ENCODE measurements at regions not wholly inside any gene's neighbourhood (a gene's known extent, or its start where the extent isn't known, plus 50 kb on each side); places are given as distances from the start of the nearest gene placed in this dataset.

- TF ChIP-seq ISL1 (CRISPR knock-in tag; IDR thresholded peaks at IDR 0.05) (no peak), CSRNP3 (CRISPR knock-in tag; IDR thresholded peaks at IDR 0.05) (no peak), ARNTL (CRISPR knock-in tag; IDR thresholded peaks at IDR 0.05; ENCODE audit: borderline replicate concordance, low read depth) (no peak), PPARA (CRISPR knock-in tag; IDR thresholded peaks at IDR 0.05; ENCODE audit: borderline replicate concordance) (no peak), RARB (CRISPR knock-in tag; IDR thresholded peaks at IDR 0.05) (no peak)
- ATAC-seq, result no peak
These were observed 118.2 kb upstream of the GSC start for GRCh38 chr14:94888121-94888520.

- ATAC-seq, result no peak
- TF ChIP-seq BACH2 (CRISPR knock-in tag; IDR thresholded peaks at IDR 0.05; ENCODE audit: borderline replicate concordance), result no peak
- TF ChIP-seq TSHZ2 (CRISPR knock-in tag; IDR thresholded peaks at IDR 0.05), result no peak
- TF ChIP-seq CSRNP3 (CRISPR knock-in tag; IDR thresholded peaks at IDR 0.05), result no peak
- no peak for TF ChIP-seq PPARA (CRISPR knock-in tag; IDR thresholded peaks at IDR 0.05; ENCODE audit: borderline replicate concordance)
- no peak for TF ChIP-seq OSR1 (CRISPR knock-in tag; IDR thresholded peaks at IDR 0.05)
- no peak for TF ChIP-seq POU6F1 (CRISPR knock-in tag; IDR thresholded peaks at IDR 0.05; ENCODE audit: borderline replicate concordance, low read depth)
- TF ChIP-seq TCF4 (CRISPR knock-in tag; IDR thresholded peaks at IDR 0.05; ENCODE audit: borderline replicate concordance), result no peak
- TF ChIP-seq RARB (CRISPR knock-in tag; IDR thresholded peaks at IDR 0.05), result no peak
- TF ChIP-seq TOX (CRISPR knock-in tag; IDR thresholded peaks at IDR 0.05; ENCODE audit: borderline replicate concordance), result no peak
- TF ChIP-seq CREB5 (CRISPR knock-in tag; IDR thresholded peaks at IDR 0.05; ENCODE audit: low read depth), result no peak
- no peak for TF ChIP-seq ZNF8 (CRISPR knock-in tag; IDR thresholded peaks at IDR 0.05)
- no peak for TF ChIP-seq ESRRG (CRISPR knock-in tag; IDR thresholded peaks at IDR 0.05)
These were observed 117.7 kb upstream of the GSC start for GRCh38 chr14:94887591-94887990.

- ATAC-seq, result no peak
- TF ChIP-seq ZNF8 (CRISPR knock-in tag; IDR thresholded peaks at IDR 0.05), result no peak
- TF ChIP-seq RARB (CRISPR knock-in tag; IDR thresholded peaks at IDR 0.05), result no peak
- TF ChIP-seq GLIS3 (CRISPR knock-in tag; IDR thresholded peaks at IDR 0.05), result no peak
- TF ChIP-seq BACH2 (CRISPR knock-in tag; IDR thresholded peaks at IDR 0.05; ENCODE audit: borderline replicate concordance), result no peak
- no peak for TF ChIP-seq PPARA (CRISPR knock-in tag; IDR thresholded peaks at IDR 0.05; ENCODE audit: borderline replicate concordance)
- TF ChIP-seq PATZ1 (CRISPR knock-in tag; IDR thresholded peaks at IDR 0.05; ENCODE audit: borderline replicate concordance), result no peak
- no peak for TF ChIP-seq ZC3H10 (CRISPR knock-in tag; IDR thresholded peaks at IDR 0.05)
- TF ChIP-seq TCF4 (CRISPR knock-in tag; IDR thresholded peaks at IDR 0.05; ENCODE audit: borderline replicate concordance), result no peak
- TF ChIP-seq CSDC2 (CRISPR knock-in tag; IDR thresholded peaks at IDR 0.05), result no peak
- no peak for TF ChIP-seq ISL1 (CRISPR knock-in tag; IDR thresholded peaks at IDR 0.05)
- no peak for TF ChIP-seq POU6F1 (CRISPR knock-in tag; IDR thresholded peaks at IDR 0.05; ENCODE audit: borderline replicate concordance, low read depth)
- no peak for TF ChIP-seq TOX (CRISPR knock-in tag; IDR thresholded peaks at IDR 0.05; ENCODE audit: borderline replicate concordance)
- TF ChIP-seq ESRRG (CRISPR knock-in tag; IDR thresholded peaks at IDR 0.05), result no peak
- TF ChIP-seq ARNTL (CRISPR knock-in tag; IDR thresholded peaks at IDR 0.05; ENCODE audit: borderline replicate concordance, low read depth), result no peak
- no peak for TF ChIP-seq CREB5 (CRISPR knock-in tag; IDR thresholded peaks at IDR 0.05; ENCODE audit: low read depth)
- no peak for TF ChIP-seq ZNF565 (CRISPR knock-in tag; conservative IDR thresholded peaks at IDR 0.05; ENCODE audit: low read depth)
These were observed 117.0 kb upstream of the GSC start for GRCh38 chr14:94886931-94887330.
